ENCODE measurements at regions not wholly inside any gene's neighbourhood (a gene's known extent, or its start where the extent isn't known, plus 50 kb on each side); places are given as distances from the start of the nearest gene placed in this dataset.

DNA sequence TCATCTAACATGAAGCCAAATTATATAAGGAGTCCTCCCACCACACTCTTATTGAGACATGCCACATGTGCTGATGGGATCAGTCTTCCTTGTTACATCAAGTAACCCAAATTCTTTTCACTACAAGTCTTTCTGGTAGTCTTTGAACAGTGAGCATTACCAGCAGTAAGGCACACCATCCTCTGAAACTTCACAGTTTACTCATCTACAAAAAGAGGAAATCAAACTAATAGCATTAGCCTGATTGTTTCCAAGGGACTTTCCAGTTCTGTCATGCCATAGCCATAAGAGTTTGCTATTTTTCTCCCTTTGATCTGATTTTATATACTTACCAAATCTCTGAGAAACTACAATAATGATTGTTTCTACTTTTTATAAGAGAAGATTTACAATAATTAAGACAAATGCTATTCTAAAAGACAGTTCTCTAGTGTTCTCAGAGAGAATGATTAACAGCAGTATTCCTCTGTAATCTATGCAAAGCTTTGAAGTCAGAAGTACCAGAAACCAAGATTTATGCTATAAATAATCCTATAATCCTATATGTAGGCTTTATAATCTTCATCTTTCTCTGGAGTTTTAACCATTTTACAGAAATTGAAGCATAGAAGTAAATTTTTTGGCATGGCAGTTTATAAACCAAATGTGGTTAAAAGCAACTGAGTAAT lies 166.2 kb upstream of the ACO1 start:
- intact Hi-C loops (cut with micrococcal nuclease; ENCODE audit: unreplicated experiment) = no loop called here
- no peak overlapping the region for H3K27ac ChIP-seq
- no peak for DNase-seq
- H4K20me1 ChIP-seq (ENCODE audit: insufficient read depth) = no peaks in the 10 kb centered on the region
- TF ChIP-seq EZH2 (IDR thresholded peaks at IDR 0.05; ENCODE audit: low read depth) = no peak
- TF ChIP-seq, protein P1, sequence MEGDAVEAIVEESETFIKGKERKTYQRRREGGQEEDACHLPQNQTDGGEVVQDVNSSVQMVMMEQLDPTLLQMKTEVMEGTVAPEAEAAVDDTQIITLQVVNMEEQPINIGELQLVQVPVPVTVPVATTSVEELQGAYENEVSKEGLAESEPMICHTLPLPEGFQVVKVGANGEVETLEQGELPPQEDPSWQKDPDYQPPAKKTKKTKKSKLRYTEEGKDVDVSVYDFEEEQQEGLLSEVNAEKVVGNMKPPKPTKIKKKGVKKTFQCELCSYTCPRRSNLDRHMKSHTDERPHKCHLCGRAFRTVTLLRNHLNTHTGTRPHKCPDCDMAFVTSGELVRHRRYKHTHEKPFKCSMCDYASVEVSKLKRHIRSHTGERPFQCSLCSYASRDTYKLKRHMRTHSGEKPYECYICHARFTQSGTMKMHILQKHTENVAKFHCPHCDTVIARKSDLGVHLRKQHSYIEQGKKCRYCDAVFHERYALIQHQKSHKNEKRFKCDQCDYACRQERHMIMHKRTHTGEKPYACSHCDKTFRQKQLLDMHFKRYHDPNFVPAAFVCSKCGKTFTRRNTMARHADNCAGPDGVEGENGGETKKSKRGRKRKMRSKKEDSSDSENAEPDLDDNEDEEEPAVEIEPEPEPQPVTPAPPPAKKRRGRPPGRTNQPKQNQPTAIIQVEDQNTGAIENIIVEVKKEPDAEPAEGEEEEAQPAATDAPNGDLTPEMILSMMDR (conservative IDR thresholded peaks at IDR 0.05) = no peak
- POLR2A ChIA-PET (ENCODE audit: unreplicated experiment) = no interaction called here
- H3K27me3 ChIP-seq (ENCODE audit: insufficient read depth, low read depth) = no peaks in the 10 kb centered on the region
- H3F3A ChIP-seq (ENCODE audit: insufficient read depth, low read depth) = no peaks in the 10 kb centered on the region
- H3K36me3 ChIP-seq (ENCODE audit: low read depth) = no peaks in the 10 kb centered on the region
- no TSS peak for BruUV-seq (replicated peaks)
- H3K79me2 ChIP-seq (ENCODE audit: low read depth) = no peaks in the 10 kb centered on the region
- no peak overlapping the region for H3K4me2 ChIP-seq
- no peaks in the 10 kb centered on the region for H3K4me1 ChIP-seq (replicated peaks; ENCODE audit: insufficient read depth)
- no peak overlapping the region for H2AFZ ChIP-seq
- no peaks in the 10 kb centered on the region for H3K9me3 ChIP-seq (ENCODE audit: insufficient read depth, low read depth)
- H3K9me2 ChIP-seq (ENCODE audit: insufficient read depth) = no peaks in the 10 kb centered on the region
- CTCF ChIA-PET = no interaction called here
- H3K4me3 ChIP-seq = no peak overlapping the region

DNA sequence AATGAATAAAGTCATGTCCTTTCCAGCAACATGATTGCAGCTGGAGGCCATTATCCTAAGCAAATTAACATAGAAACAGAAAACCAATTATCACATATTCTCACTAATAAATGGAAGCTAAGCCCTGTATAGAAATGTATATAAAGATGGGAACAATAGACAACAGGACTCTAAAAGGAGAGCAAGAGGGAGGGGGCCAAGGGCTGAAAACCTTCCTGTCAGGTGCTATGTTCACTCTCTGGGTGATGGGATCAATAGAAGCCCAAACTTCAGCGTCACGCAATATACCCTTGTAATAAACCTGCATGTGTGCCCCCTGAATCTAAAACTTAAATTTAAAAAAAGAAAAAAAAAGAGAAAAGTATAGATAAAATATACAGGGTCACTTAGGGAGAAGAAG lies 163.7 kb upstream of the ACO1 start:
- BruUV-seq (replicated peaks) = no TSS peak
- Histone ChIP-seq H3K9me2 (ENCODE audit: insufficient read depth) (no peaks in the 10 kb centered on the region), H3K4me1 (replicated peaks; ENCODE audit: insufficient read depth) (no peaks in the 10 kb centered on the region), H3F3A (ENCODE audit: insufficient read depth, low read depth) (no peaks in the 10 kb centered on the region), H3K79me2 (ENCODE audit: low read depth) (no peaks in the 10 kb centered on the region), H2AFZ (no peak overlapping the region), H3K27ac (no peak overlapping the region), H3K9me3 (ENCODE audit: insufficient read depth, low read depth) (no peaks in the 10 kb centered on the region), H4K20me1 (ENCODE audit: insufficient read depth) (no peaks in the 10 kb centered on the region), H3K4me2 (no peak overlapping the region), H3K36me3 (ENCODE audit: low read depth) (no peaks in the 10 kb centered on the region), H3K27me3 (ENCODE audit: insufficient read depth, low read depth) (no peaks in the 10 kb centered on the region), H3K4me3 (no peak overlapping the region)
- DNase-seq = no peak
- CTCF ChIA-PET = no interaction called here
- POLR2A ChIA-PET (ENCODE audit: unreplicated experiment) = no interaction called here
- TF ChIP-seq, protein P1 (conservative IDR thresholded peaks at IDR 0.05) = no peak
- intact Hi-C loops (cut with micrococcal nuclease; ENCODE audit: unreplicated experiment) = no loop called here

DNA sequence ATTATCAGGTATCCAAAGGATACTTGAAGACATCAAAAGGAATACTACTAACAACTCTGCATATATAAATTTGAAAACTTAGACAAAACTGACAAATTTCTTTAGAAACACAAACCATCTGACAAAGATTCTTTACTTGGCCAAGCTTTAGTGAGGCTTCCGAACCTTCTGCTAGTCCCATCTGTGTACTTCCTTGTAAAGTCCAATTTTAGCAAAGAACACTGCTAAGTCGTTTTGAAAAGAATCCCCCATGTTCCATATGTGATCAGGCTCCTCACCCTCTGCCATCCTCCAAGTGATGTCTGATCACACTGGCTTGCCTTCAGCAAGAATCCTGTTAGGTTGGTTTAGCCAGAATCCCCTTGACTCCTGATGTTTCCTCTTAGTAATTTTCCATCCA lies 150.0 kb upstream of the ACO1 start:
- no peak overlapping the region for H2AFZ ChIP-seq
- H3K9me2 ChIP-seq (ENCODE audit: insufficient read depth) = no peaks in the 10 kb centered on the region
- ChIA-PET CTCF (no interaction called here), POLR2A (ENCODE audit: unreplicated experiment) (no interaction called here)
- no peaks in the 10 kb centered on the region for H4K20me1 ChIP-seq (ENCODE audit: insufficient read depth)
- TF ChIP-seq EZH2 (IDR thresholded peaks at IDR 0.05; ENCODE audit: low read depth) = no peak
- TF ChIP-seq, protein P1 (conservative IDR thresholded peaks at IDR 0.05) = no peak
- H3K27me3 ChIP-seq (ENCODE audit: insufficient read depth, low read depth) = no peaks in the 10 kb centered on the region
- no peaks in the 10 kb centered on the region for H3K4me1 ChIP-seq (replicated peaks; ENCODE audit: insufficient read depth)
- no TSS peak for BruUV-seq (replicated peaks)
- H3K27ac ChIP-seq = no peak overlapping the region
- no peaks in the 10 kb centered on the region for H3K79me2 ChIP-seq (ENCODE audit: low read depth)
- DNase-seq = no peak
- H3K36me3 ChIP-seq (ENCODE audit: low read depth) = no peaks in the 10 kb centered on the region
- H3F3A ChIP-seq (ENCODE audit: insufficient read depth, low read depth) = no peaks in the 10 kb centered on the region
- no peaks in the 10 kb centered on the region for H3K9me3 ChIP-seq (ENCODE audit: insufficient read depth, low read depth)
- H3K4me2 ChIP-seq = no peak overlapping the region
- intact Hi-C loops (cut with micrococcal nuclease; ENCODE audit: unreplicated experiment) = no loop called here
- H3K4me3 ChIP-seq = no peak overlapping the region

Measured in PC-9 (cell line).